Cardiac muscle cell (in vitro differentiated cells and primary cell): ENCODE measurements at regions not wholly inside any gene's neighbourhood (a gene's known extent, or its start where the extent isn't known, plus 50 kb on each side); places are given as distances from the start of the nearest gene placed in this dataset.

Experiments used
- DNase-seq, 2 donors: peaks; one replicate each; pipeline versions ENCODE4 v3.0.0 to v3.0.0-alpha.2; 2010 to 2017; ENCODE audit warnings: low read depth in 1 of 2, low spot score in 1 of 2
- H3K27ac ChIP-seq: fragments of 200-600 bp; sonication (generic); 2 replicates; pipeline ENCODE4 v1.5.1; 2016
- H3K27me3 ChIP-seq: fragments of 200-600 bp; sonication (generic); 2 replicates; pipeline ENCODE4 v1.6.0; 2016; ENCODE audit warnings: control low read depth
- H3K36me3 ChIP-seq: fragments of 200-600 bp; sonication (generic); 2 replicates; pipeline ENCODE4 v1.5.1; 2016; ENCODE audit warnings: control low read depth
- H3K4me1 ChIP-seq: fragments of 200-600 bp; sonication (generic); 2 replicates; pipeline ENCODE4 v1.8.1; 2017; ENCODE audit warnings: low read depth, mild to moderate bottlenecking, mixed run types
- H3K4me3 ChIP-seq: fragments of 200-600 bp; sonication (generic); 2 replicates; pipeline ENCODE4 v1.5.1; 2016; ENCODE audit warnings: mild to moderate bottlenecking
- H3K9me3 ChIP-seq: fragments of 200-600 bp; sonication (generic); 2 replicates; pipeline ENCODE4 v1.5.1; 2017; ENCODE audit warnings: low read depth, mild to moderate bottlenecking, control low read depth
- CTCF ChIP-seq: IDR thresholded peaks from 2 replicates; pipeline ENCODE4 v1.5.1; 2012; ENCODE audit warnings: low read depth, mild to moderate bottlenecking, low read length

- Histone ChIP-seq H3K9me3 (no peaks in the 10 kb centered on the region), H3K36me3 (no peaks in the 10 kb centered on the region), H3K4me1 (no peaks in the 10 kb centered on the region), H3K27ac (no peak overlapping the region), H3K27me3 (no peaks in the 10 kb centered on the region), H3K4me3 (no peak overlapping the region)
- DNase-seq, result peak in 1 of 2 donors; percentile 52
- peak; percentile 55 for TF ChIP-seq CTCF
Observed at GRCh38 chr11:112453601-112454577, 193.2 kb upstream of the PLET1 start.

DNA sequence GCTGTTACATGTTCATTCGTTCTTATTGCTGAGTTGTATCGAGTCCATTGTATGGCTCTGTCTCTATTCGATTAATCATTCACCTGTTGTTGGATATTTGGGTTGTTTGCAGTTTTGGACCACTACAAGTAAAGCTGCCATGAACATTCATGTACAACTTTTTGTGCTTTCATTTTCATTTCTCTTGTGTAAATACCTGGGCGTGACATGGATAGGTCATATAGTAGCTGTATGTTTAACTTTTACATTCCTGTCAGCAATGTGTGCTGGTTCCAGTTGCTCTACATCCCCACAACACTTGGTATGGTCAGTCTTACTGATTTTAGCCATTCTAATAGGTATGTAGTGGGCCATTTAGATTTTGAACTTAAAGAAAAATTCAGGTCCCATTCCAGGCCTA, 194.2 kb upstream of the PLET1 start:
- H3K9me3 ChIP-seq, result no peaks in the 10 kb centered on the region
- H3K27me3 ChIP-seq, result no peaks in the 10 kb centered on the region
- no peak for TF ChIP-seq CTCF
- no peak overlapping the region for H3K4me3 ChIP-seq
- no peaks in the 10 kb centered on the region for H3K36me3 ChIP-seq
- H3K4me1 ChIP-seq, result no peaks in the 10 kb centered on the region
- no peak overlapping the region for H3K27ac ChIP-seq
- DNase-seq, result no peak

DNA sequence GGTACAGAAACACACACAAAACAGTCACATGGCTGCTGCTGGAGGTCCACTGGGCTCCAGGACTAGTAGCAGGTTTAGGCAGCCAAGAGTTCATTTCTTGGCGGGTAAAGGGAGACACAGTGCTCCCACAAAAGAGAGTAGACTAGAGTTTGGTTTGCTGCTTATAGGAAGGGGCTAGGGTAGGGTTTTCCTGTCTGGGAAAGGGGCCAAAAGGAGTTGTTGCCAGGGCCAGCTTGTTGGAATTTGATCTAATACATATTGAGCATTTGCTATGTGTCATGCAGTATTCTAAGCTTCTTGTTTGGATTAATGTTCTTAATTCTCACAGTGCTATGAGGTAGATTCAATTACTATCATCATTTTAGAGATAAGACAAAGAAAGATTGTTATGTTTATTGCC, 195.1 kb upstream of the PLET1 start:
- no peaks in the 10 kb centered on the region for H3K9me3 ChIP-seq
- DNase-seq, result peak in 1 of 2 donors; percentile 9
- H3K27ac ChIP-seq, result no peak overlapping the region

GRCh38 chr11:112457532-112457931, 196.9 kb upstream of the PLET1 start:
- no peak overlapping the region for H3K4me3 ChIP-seq
- H3K9me3 ChIP-seq, result no peaks in the 10 kb centered on the region
- H3K4me1 ChIP-seq, result no peaks in the 10 kb centered on the region
- H3K27me3 ChIP-seq, result no peaks in the 10 kb centered on the region
- no peak for TF ChIP-seq CTCF
- DNase-seq, result no peak
- no peaks in the 10 kb centered on the region for H3K36me3 ChIP-seq
- H3K27ac ChIP-seq, result no peak overlapping the region

More for the DNA sequence above, 195.1 kb upstream of the PLET1 start:
- Histone ChIP-seq H3K27me3 (no peaks in the 10 kb centered on the region), H3K4me3 (no peak overlapping the region), H3K4me1 (no peaks in the 10 kb centered on the region), H3K36me3 (no peaks in the 10 kb centered on the region)
- no peak for TF ChIP-seq CTCF

DNA sequence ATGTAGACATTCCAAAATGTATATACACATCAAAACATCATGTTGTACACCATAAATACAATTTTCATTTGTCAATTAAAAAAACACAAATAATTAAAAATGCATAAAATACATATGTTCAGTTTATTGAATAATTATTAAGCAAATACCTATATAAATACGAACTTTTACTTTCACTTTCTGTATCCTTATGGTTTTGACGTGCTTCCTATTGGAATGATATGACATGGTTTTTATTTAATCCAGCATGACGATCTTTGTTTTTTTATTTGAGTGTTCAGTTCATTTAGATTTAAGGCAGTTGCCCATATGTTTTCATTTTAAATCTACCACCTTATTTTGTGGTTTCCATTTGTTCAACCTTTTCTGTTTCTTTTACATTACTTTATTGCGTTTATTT, 198.3 kb upstream of the PLET1 start:
- Histone ChIP-seq H3K9me3 (no peaks in the 10 kb centered on the region), H3K4me1 (no peaks in the 10 kb centered on the region), H3K27ac (no peak overlapping the region), H3K4me3 (no peak overlapping the region), H3K36me3 (no peaks in the 10 kb centered on the region), H3K27me3 (no peaks in the 10 kb centered on the region)
- no peak for TF ChIP-seq CTCF
- no peak for DNase-seq
